Uterus (tissue), 3 donors: ENCODE measurements at regions not wholly inside any gene's neighbourhood (a gene's known extent, or its start where the extent isn't known, plus 50 kb on each side); places are given as distances from the start of the nearest gene placed in this dataset.

Source experiments
- DNase-seq, 2 donors: peaks; one replicate each; pipeline ENCODE4 v3.0.0-alpha.2; 2019 to 2020
- H3K27ac ChIP-seq, 2 donors: fragments of 200-600 bp; sonication (generic); 1 replicate in 1 of 2; 2 replicates in 1 of 2; pipeline ENCODE4 v1.5.1; 2016 to 2018
- H3K27me3 ChIP-seq, 2 donors: fragments of 200-600 bp; sonication (generic); one replicate each; pipeline ENCODE4 v1.5.1; 2018 to 2019; ENCODE audit warnings: control low read depth in 1 of 2
- H3K36me3 ChIP-seq, 2 donors: fragments of 200-600 bp; sonication (generic); one replicate each; pipeline ENCODE4 v1.5.1; 2019; ENCODE audit warnings: control low read depth in 1 of 2
- H3K4me1 ChIP-seq, 2 donors: fragments of 200-600 bp; sonication (generic); one replicate each; pipeline ENCODE4 v1.5.1; 2018 to 2019; ENCODE audit warnings: control low read depth in 1 of 2
- H3K4me3 ChIP-seq, 2 donors: fragments of 200-600 bp; sonication (generic); 1 replicate in 1 of 2; 2 replicates in 1 of 2; pipeline ENCODE4 v1.5.1; 2018 to 2019; ENCODE audit warnings: mild to moderate bottlenecking in 1 of 2
- H3K9me3 ChIP-seq, 2 donors: fragments of 200-600 bp; sonication (generic); one replicate each; pipeline ENCODE4 v1.5.1; 2019; ENCODE audit warnings: control low read depth in 1 of 2
- POLR2A ChIP-seq, 2 donors: fragments of 450-650 bp; IDR thresholded peaks; one replicate each; pipeline ENCODE4 v1.6.1; 2016; ENCODE audit warnings: antibody characterized with exemption in 2 of 2, mild to moderate bottlenecking in 1 of 2, moderate library complexity in 1 of 2
- intact Hi-C: fragments of 100-400 bp; cut with DNase I; formaldehyde crosslinking; loops from one replicate; pipeline ENCODE4 v1.15.1; 2023; ENCODE audit warnings: low total_unique reads
- TF ChIP-seq, protein P1 (sequence below), 4 experiments: fragments of 200-600 bp in 2 of 4; fragments of 450-650 bp in 2 of 4; sonication (generic) in 2 of 4; IDR thresholded peaks; one replicate each; pipeline ENCODE4 v1.5.1; 2016 to 2019; ENCODE audit warnings: antibody characterized with exemption in 4 of 4, mild to moderate bottlenecking in 2 of 4, moderate library complexity in 1 of 4
- donor health status: DM: yes; HTN: yes; CAD: no.

DNA sequence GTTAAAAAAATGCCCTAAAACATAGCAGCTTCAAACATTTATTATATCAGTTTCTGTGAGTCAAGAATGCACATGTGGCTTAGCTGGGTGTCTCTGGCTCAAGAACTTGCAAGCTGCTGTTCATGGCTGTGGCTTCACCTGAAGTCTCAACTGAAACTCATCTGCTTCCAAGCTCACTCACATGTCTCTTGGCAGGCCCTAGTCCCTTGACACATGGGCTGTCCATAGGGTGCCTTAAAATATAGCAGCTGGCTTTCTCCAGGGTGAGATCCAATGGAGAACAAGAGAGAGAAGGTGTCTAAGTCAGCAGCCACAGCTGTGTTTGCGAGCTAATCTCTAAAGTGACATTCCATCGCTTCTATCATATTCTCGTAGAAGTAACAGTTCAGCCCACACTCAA is 152.8 kb downstream of the DSEL start:
- TF ChIP-seq, protein P1, sequence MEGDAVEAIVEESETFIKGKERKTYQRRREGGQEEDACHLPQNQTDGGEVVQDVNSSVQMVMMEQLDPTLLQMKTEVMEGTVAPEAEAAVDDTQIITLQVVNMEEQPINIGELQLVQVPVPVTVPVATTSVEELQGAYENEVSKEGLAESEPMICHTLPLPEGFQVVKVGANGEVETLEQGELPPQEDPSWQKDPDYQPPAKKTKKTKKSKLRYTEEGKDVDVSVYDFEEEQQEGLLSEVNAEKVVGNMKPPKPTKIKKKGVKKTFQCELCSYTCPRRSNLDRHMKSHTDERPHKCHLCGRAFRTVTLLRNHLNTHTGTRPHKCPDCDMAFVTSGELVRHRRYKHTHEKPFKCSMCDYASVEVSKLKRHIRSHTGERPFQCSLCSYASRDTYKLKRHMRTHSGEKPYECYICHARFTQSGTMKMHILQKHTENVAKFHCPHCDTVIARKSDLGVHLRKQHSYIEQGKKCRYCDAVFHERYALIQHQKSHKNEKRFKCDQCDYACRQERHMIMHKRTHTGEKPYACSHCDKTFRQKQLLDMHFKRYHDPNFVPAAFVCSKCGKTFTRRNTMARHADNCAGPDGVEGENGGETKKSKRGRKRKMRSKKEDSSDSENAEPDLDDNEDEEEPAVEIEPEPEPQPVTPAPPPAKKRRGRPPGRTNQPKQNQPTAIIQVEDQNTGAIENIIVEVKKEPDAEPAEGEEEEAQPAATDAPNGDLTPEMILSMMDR (IDR thresholded peaks at IDR 0.05) = no peak
- no peak for TF ChIP-seq POLR2A (IDR thresholded peaks at IDR 0.05)
- intact Hi-C loops = no loop called here
- DNase-seq = no peak
- H3K36me3 ChIP-seq = peaks cover 0 to 5% of the 10 kb centered on the region in 2 donors
- H3K27me3 ChIP-seq = no peaks in the 10 kb centered on the region
- no peaks in the 10 kb centered on the region for H3K4me1 ChIP-seq
- no peak overlapping the region for H3K27ac ChIP-seq
- H3K9me3 ChIP-seq = no peaks in the 10 kb centered on the region
- H3K4me3 ChIP-seq = no peak overlapping the region

DNA sequence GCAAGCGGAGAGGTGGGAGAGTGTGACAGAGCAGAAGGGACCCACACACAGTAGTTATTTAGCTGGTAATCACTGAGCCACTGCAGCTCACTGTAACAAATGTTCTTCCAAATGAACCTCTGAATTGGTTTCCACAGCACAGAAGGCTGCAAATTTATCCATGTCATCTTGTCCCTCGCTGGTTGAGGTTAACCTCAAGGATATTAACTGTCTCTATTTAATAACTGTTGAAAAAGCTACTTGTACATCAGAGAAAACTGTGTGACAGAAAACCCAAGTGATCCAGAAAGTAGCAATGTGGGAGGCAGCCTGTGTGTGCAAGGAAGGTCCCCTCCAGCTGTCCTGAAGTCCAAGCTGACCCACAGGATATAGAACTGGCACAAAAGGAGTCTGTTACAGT is 153.6 kb downstream of the DSEL start:
- Histone ChIP-seq H3K36me3 (peaks cover 0 to 5% of the 10 kb centered on the region in 2 donors), H3K27ac (no peak overlapping the region), H3K9me3 (no peaks in the 10 kb centered on the region), H3K4me1 (no peaks in the 10 kb centered on the region), H3K4me3 (no peak overlapping the region), H3K27me3 (no peaks in the 10 kb centered on the region)
- intact Hi-C loops = no loop called here
- no peak for TF ChIP-seq POLR2A (IDR thresholded peaks at IDR 0.05)
- TF ChIP-seq, protein P1 (IDR thresholded peaks at IDR 0.05) = no peak
- DNase-seq = no peak

DNA sequence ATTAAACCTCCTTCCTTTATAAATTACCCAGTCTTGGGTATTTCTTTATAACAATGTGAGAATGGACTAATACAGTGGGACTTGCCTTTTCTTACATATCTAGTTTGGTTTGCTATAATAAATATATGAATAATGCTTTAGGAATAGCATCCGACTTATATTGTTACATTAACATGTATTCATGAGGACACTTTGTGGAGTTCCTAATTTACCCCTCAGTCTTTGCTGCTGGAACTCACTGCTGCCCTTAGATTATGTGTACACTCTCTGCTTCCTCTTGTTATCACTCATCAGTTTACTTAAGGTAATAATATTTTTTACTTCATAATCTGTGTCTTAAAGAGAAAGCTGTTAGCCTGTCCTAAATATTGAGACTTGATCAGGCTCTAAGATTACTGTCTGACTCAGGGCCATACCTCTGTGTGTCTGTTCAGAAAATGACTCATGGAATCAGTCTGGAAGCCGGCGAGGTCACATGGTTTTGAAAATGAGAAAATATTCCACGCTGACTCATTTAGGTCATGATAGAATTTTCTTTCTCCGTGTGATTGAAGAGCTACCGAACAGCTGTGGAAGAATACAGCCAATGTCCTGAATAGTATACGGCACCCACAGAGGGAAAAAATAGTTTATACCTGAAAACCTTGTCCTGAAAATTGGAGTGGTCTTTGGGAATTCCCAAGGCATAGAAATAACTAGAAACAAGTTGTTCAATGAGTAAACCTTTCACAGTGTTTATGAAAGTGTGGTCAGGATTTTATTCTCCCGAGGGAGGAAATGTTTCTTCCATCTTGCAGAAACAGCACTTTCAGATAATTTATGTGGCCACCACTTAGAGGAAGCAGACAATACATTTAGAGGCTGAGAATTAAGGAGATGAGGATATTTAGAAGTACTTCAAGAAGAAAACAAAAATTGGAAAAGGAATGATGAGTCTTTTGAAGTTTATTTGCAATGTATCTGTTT is 156.4 kb downstream of the DSEL start:
- Histone ChIP-seq H3K36me3 (no peaks in the 10 kb centered on the region), H3K27ac (peak overlapping the region; percentile 58 to 85), H3K4me3 (no peak overlapping the region), H3K4me1 (no peaks in the 10 kb centered on the region), H3K9me3 (no peaks in the 10 kb centered on the region), H3K27me3 (no peaks in the 10 kb centered on the region)
- peak; percentile 49 to 65 for DNase-seq
- TF ChIP-seq POLR2A (IDR thresholded peaks at IDR 0.05) = no peak
- TF ChIP-seq, protein P1 (IDR thresholded peaks at IDR 0.05) = no peak
- intact Hi-C loops = no loop called here

DNA sequence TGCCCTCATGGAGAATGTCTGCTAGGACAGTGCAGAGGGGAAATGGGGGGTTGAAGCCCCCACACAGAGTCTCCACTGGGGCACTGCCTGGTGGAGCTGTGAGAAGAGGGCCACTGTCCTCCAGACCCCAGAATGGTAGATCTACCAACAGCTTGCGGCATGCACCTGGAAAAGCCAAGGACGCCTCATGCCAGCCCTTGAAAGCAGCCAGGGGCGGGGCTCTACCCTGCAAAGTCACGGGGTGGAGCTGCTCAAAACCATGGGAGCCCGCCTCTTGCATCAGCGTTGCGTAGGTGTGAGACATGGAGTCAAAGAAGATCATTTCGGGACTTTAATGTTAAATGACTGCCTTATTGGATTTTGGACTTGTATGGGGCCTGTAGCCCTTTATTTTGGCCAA is 157.6 kb downstream of the DSEL start:
- DNase-seq = no peak
- H3K27me3 ChIP-seq = no peaks in the 10 kb centered on the region
- TF ChIP-seq POLR2A (IDR thresholded peaks at IDR 0.05) = no peak
- TF ChIP-seq, protein P1 (IDR thresholded peaks at IDR 0.05) = no peak
- H3K36me3 ChIP-seq = no peaks in the 10 kb centered on the region
- intact Hi-C loops = no loop called here
- no peak overlapping the region for H3K4me3 ChIP-seq
- H3K27ac ChIP-seq = peak overlapping the region in 1 of 2 donors; percentile 58
- no peaks in the 10 kb centered on the region for H3K9me3 ChIP-seq
- H3K4me1 ChIP-seq = no peaks in the 10 kb centered on the region

DNA sequence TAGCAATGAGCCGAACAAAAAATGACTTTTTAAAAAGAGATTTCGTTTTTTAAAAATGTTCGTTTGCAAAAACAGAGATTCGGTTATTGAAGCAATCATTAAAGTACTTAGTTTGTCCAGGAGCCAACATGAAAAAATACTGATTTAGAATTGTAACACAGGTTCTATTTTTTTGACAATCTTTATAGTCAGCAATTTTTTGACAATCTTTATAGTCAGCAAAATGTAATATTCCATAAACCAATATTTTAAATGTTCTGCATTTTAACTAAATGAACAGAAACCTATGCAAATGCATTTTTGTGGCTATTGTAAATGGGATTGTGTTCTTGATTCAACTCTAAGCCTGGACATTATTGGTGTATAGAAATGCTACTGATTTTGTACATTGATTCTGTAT is 161.8 kb downstream of the DSEL start:
- intact Hi-C loops = no loop called here
- no peak for TF ChIP-seq POLR2A (IDR thresholded peaks at IDR 0.05)
- TF ChIP-seq, protein P1 (IDR thresholded peaks at IDR 0.05) = no peak
- Histone ChIP-seq H3K27ac (no peak overlapping the region), H3K36me3 (no peaks in the 10 kb centered on the region), H3K4me1 (no peaks in the 10 kb centered on the region), H3K9me3 (no peaks in the 10 kb centered on the region), H3K27me3 (no peaks in the 10 kb centered on the region), H3K4me3 (no peak overlapping the region)
- DNase-seq = no peak
